CD14-positive monocyte (primary cell): ENCODE measurements at regions not wholly inside any gene's neighbourhood (a gene's known extent, or its start where the extent isn't known, plus 50 kb on each side); places are given as distances from the start of the nearest gene placed in this dataset.

Source experiments
- DNase-seq, 3 donors: peaks; one replicate each; pipeline ENCODE4 v3.0.0-alpha.2; 2011 to 2022
- H2AFZ ChIP-seq: 2 replicates; pipeline ENCODE4 v1.6.0; 2012; ENCODE audit warnings: mild to moderate bottlenecking, low read depth, low read length, inconsistent platforms; ENCODE audit not compliant: insufficient read depth, poor library complexity, severe bottlenecking
- H3K27ac ChIP-seq, 2 donors: 1 replicate in 1 of 2; 2 replicates in 1 of 2; pipeline ENCODE4 v1.5.1; 2012 to 2013; ENCODE audit warnings: low read length in 2 of 2, control low read depth in 1 of 2, inconsistent platforms in 1 of 2, low read depth in 1 of 2, mild to moderate bottlenecking in 1 of 2
- H3K27me3 ChIP-seq, 2 donors: one replicate each; pipeline versions ENCODE4 v1.6.0 to v1.6.1; 2011 to 2013; ENCODE audit warnings: low read length in 2 of 2; ENCODE audit not compliant: control insufficient read depth in 2 of 2, insufficient read depth in 2 of 2
- H3K36me3 ChIP-seq, 2 donors: replicated peaks in 1 of 2; 1 replicate in 1 of 2; 2 replicates in 1 of 2; pipeline versions ENCODE4 v1.5.1 to v1.6.1; 2012 to 2013; ENCODE audit warnings: low read length in 2 of 2, control low read depth in 1 of 2, inconsistent platforms in 1 of 2, mild to moderate bottlenecking in 1 of 2; ENCODE audit not compliant: insufficient read depth in 2 of 2, control insufficient read depth in 1 of 2
- H3K4me1 ChIP-seq, 2 donors: 1 replicate in 1 of 2; 2 replicates in 1 of 2; pipeline versions ENCODE4 v1.5.1 to v1.6.1; 2012 to 2013; ENCODE audit warnings: low read length in 2 of 2, control low read depth in 1 of 2, inconsistent platforms in 1 of 2, mild to moderate bottlenecking in 1 of 2, moderate library complexity in 1 of 2; ENCODE audit not compliant: insufficient read depth in 2 of 2, control insufficient read depth in 1 of 2
- H3K4me2 ChIP-seq: replicated peaks from 2 replicates; pipeline ENCODE3; 2012; ENCODE audit warnings: low read length, moderate library complexity, mild to moderate bottlenecking; ENCODE audit not compliant: poor library complexity, severe bottlenecking; ENCODE audit errors: extremely low read depth
- H3K4me3 ChIP-seq, 3 experiments: fragments of 200-600 bp in 1 of 3; sonication (generic) in 1 of 3; replicated peaks in 1 of 3; 1 replicate in 2 of 3; 2 replicates in 1 of 3; pipeline ENCODE4 v1.5.1; 2011 to 2013; ENCODE audit warnings: low read length in 3 of 3, mild to moderate bottlenecking in 3 of 3, control low read depth in 2 of 3, low read depth in 2 of 3, inconsistent platforms in 1 of 3, moderate library complexity in 1 of 3
- H3K79me2 ChIP-seq: 2 replicates; pipeline ENCODE4 v1.6.0; 2012; ENCODE audit warnings: mild to moderate bottlenecking, control low read depth, inconsistent platforms, low read length, moderate library complexity; ENCODE audit not compliant: insufficient read depth
- H3K9ac ChIP-seq: 2 replicates; pipeline ENCODE4 v1.6.0; 2017; ENCODE audit warnings: low read length, mild to moderate bottlenecking; ENCODE audit not compliant: insufficient read depth, poor library complexity, severe bottlenecking
- H3K9me3 ChIP-seq, 2 donors: replicated peaks in 1 of 2; 1 replicate in 1 of 2; 2 replicates in 1 of 2; pipeline versions ENCODE4 v1.5.1 to v1.6.1; 2012 to 2013; ENCODE audit warnings: low read length in 2 of 2, control low read depth in 1 of 2; ENCODE audit not compliant: control insufficient read depth in 1 of 2, insufficient read depth in 1 of 2
- H4K20me1 ChIP-seq: 2 replicates; pipeline ENCODE4 v1.6.0; 2012; ENCODE audit warnings: mild to moderate bottlenecking, low read length, control low read depth, moderate library complexity; ENCODE audit not compliant: insufficient read depth
- H3K27ac Mint-ChIP-seq, 7 donors: one replicate each; pipeline ENCODE4 v1.8.0; 2020; ENCODE audit warnings: mild to moderate bottlenecking in 7 of 7, mixed read lengths in 7 of 7, moderate library complexity in 6 of 7, inconsistent platforms in 2 of 7
- H3K27me3 Mint-ChIP-seq, 3 donors: one replicate each; pipeline ENCODE4 v1.8.0; 2021 to 2022; ENCODE audit warnings: low read depth in 3 of 3, mild to moderate bottlenecking in 3 of 3, mixed read lengths in 3 of 3, moderate library complexity in 3 of 3, inconsistent platforms in 1 of 3
- H3K36me3 Mint-ChIP-seq, 2 donors: one replicate each; pipeline ENCODE4 v1.8.0; 2020; ENCODE audit warnings: mixed read lengths in 2 of 2, inconsistent platforms in 1 of 2, mild to moderate bottlenecking in 1 of 2
- H3K4me1 Mint-ChIP-seq: one replicate; pipeline ENCODE4 v1.8.0; 2020; ENCODE audit warnings: mild to moderate bottlenecking, mixed read lengths
- H3K4me3 Mint-ChIP-seq, 2 donors: one replicate each; pipeline ENCODE4 v1.8.0; 2020; ENCODE audit warnings: mild to moderate bottlenecking in 2 of 2, mixed read lengths in 2 of 2, moderate library complexity in 1 of 2
- H3K9me3 Mint-ChIP-seq, 7 donors: one replicate each; pipeline ENCODE4 v1.8.0; 2020 to 2022; ENCODE audit warnings: mixed read lengths in 7 of 7, mild to moderate bottlenecking in 6 of 7, moderate library complexity in 6 of 7, inconsistent platforms in 2 of 7
- CTCF ChIP-seq: fragments of 200-600 bp; IDR thresholded peaks from one replicate; pipeline ENCODE4 v1.8.0; 2022; ENCODE audit warnings: antibody characterized with exemption, mild to moderate bottlenecking
- WGBS: methylation state at CpG from one replicate; pipeline ENCODE4 v1.1.5; 2013; ENCODE audit warnings: missing lambda C conversion rate; ENCODE audit not compliant: insufficient coverage; 5-methylcytosine and 5-hydroxymethylcytosine counted together
- intact Hi-C, 2 donors: fragments of 100-400 bp; cut with micrococcal nuclease; formaldehyde crosslinking; loops; one replicate each; pipeline versions ENCODE4 v1.15.0 to v1.15.1; 2023

DNA sequence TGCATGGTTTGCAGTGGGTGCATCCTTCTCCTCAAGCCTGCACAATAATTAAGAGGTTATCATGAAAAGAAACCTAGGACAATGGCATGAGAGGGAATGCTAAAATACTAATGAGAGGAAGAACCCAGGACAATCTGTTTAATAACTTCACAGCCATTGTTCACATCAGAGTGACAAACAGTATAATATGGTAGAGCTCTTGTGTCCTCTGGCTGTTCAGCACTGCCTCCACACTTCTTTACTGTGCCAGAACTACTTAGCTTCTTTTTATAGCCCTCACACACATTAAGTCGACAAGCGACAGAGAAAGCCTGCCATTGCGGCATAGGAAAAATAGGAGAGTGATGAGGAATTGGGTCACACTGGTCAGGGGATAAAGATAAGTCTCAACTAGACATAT, 65.0 kb upstream of the MEIS2 start:
- H3K36me3 ChIP-seq: no peaks in the 10 kb centered on the region
- DNase-seq: no peak
- no peak overlapping the region for H3K4me3 ChIP-seq
- Mint-ChIP-seq H3K36me3 (no peaks in the 10 kb centered on the region), H3K4me1 (no peaks in the 10 kb centered on the region), H3K9me3 (peaks cover 0 to 5% (median 2%) of the 10 kb centered on the region in 7 donors), H3K4me3 (no peak overlapping the region), H3K27ac (no peak overlapping the region), H3K27me3 (peaks cover 0 to 3% (median 2%) of the 10 kb centered on the region in 3 donors)
- no peaks in the 10 kb centered on the region for H3K4me1 ChIP-seq
- no peaks in the 10 kb centered on the region for H4K20me1 ChIP-seq
- no peak for TF ChIP-seq CTCF
- no peaks in the 10 kb centered on the region for H3K79me2 ChIP-seq
- H3K9ac ChIP-seq: no peak overlapping the region
- no peaks in the 10 kb centered on the region for H3K9me3 ChIP-seq
- no peak overlapping the region for H2AFZ ChIP-seq
- intact Hi-C loops: no loop called here
- no CpG with 5 or more reads among the region's 3 CpGs for WGBS
- no peaks in the 10 kb centered on the region for H3K27me3 ChIP-seq
- H3K4me2 ChIP-seq: no peak overlapping the region
- no peak overlapping the region for H3K27ac ChIP-seq

GRCh38 chr15:37166402-37166801, 66.1 kb upstream of the MEIS2 start:
- no peaks in the 10 kb centered on the region for H3K36me3 Mint-ChIP-seq
- Histone ChIP-seq H3K79me2 (no peaks in the 10 kb centered on the region), H3K9ac (no peak overlapping the region), H3K36me3 (no peaks in the 10 kb centered on the region), H4K20me1 (no peaks in the 10 kb centered on the region), H3K4me2 (no peak overlapping the region), H3K27ac (no peak overlapping the region), H3K9me3 (no peaks in the 10 kb centered on the region), H2AFZ (no peak overlapping the region), H3K27me3 (no peaks in the 10 kb centered on the region), H3K4me3 (no peak overlapping the region), H3K4me1 (no peaks in the 10 kb centered on the region)
- H3K4me3 Mint-ChIP-seq: no peak overlapping the region
- no peak overlapping the region for H3K27ac Mint-ChIP-seq
- no peak for TF ChIP-seq CTCF
- no peaks in the 10 kb centered on the region for H3K4me1 Mint-ChIP-seq
- no peak for DNase-seq
- H3K27me3 Mint-ChIP-seq: peaks cover 0 to 3% (median 0%) of the 10 kb centered on the region in 3 donors
- intact Hi-C loops: no loop called here
- WGBS: no CpG with 5 or more reads among the region's 3 CpGs
- peaks cover 0 to 5% (median 2%) of the 10 kb centered on the region in 7 donors for H3K9me3 Mint-ChIP-seq
